ENCODE measurements at regions not wholly inside any gene's neighbourhood (a gene's known extent, or its start where the extent isn't known, plus 50 kb on each side); places are given as distances from the start of the nearest gene placed in this dataset.

- DNase-seq (ENCODE audit: insufficient read length), result no peak
- TF ChIP-seq POLR2A (IDR thresholded peaks at IDR 0.05; ENCODE audit: low read depth, low read length), result no peak
- no peak for TF ChIP-seq POLR2AphosphoS5 (IDR thresholded peaks at IDR 0.05; ENCODE audit: low read depth, low read length)
- TF ChIP-seq TAF1 (IDR thresholded peaks at IDR 0.05; ENCODE audit: borderline replicate concordance, low read depth, low read length), result no peak
- no peak for FAIRE-seq
Observed at GRCh38 chr3:193998123-193998448, 137.9 kb upstream of the HES1 start.

DNA sequence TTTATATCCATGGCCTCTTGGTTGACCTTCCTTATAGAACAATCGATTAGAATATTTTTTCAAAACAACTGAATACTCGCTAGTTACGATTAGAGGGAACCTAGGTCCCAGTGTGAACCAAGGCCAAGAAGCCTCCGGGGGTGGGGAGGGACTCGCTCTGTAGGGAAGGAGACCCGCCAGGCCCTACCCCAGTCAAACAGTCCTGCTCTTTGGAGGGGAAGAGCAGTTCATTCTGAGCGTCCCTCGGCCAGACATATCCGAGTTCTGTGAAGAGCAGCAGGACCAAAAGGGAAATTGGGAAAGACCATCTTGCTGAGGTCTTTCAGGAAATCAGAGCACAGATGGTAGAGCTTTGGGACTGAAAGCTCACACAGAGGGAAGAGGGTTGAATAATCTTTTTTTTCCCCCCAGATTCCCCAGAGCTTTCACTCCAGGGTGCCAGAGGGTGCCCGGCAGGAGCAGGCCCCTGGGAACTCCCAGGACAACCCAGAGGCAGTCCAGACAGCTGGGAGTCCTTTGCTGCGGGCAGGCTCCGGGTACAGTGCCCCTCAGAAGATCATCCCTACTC is 137.2 kb upstream of the HES1 start:
- no peak for FAIRE-seq
- no peak for DNase-seq (ENCODE audit: insufficient read length)
- TF ChIP-seq POLR2A (IDR thresholded peaks at IDR 0.05; ENCODE audit: low read depth, low read length) (no peak), TAF1 (IDR thresholded peaks at IDR 0.05; ENCODE audit: borderline replicate concordance, low read depth, low read length) (no peak), POLR2AphosphoS5 (IDR thresholded peaks at IDR 0.05; ENCODE audit: low read depth, low read length) (no peak)

DNA sequence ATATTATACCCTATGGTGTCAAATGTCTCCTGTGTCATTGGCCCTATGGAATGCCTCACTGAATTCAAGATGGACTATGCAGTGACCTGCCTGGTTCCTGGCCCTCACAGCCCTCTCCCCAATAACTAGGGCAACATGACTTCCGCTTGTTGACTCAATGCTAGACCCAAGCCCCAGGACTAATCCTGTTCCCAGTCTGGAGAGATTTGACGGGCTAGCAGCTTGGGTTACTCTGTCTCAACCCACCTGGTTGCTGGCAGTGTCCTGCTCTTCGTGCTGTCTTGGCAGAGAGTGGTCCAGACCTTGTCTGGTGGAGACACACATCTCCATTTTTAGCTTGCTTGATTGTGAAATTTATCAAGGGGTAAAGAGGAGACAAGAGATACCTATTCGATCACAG is 135.8 kb upstream of the HES1 start:
- DNase-seq (ENCODE audit: insufficient read length) (no peak), FAIRE-seq (no peak)
- no peak for TF ChIP-seq POLR2A (IDR thresholded peaks at IDR 0.05; ENCODE audit: low read depth, low read length)
- TF ChIP-seq POLR2AphosphoS5 (IDR thresholded peaks at IDR 0.05; ENCODE audit: low read depth, low read length), result no peak
- TF ChIP-seq TAF1 (IDR thresholded peaks at IDR 0.05; ENCODE audit: borderline replicate concordance, low read depth, low read length), result no peak

GRCh38 chr3:194000712-194001111 is 135.2 kb upstream of the HES1 start:
- no peak for DNase-seq (ENCODE audit: insufficient read length)
- TF ChIP-seq POLR2AphosphoS5 (IDR thresholded peaks at IDR 0.05; ENCODE audit: low read depth, low read length), result no peak
- no peak for TF ChIP-seq TAF1 (IDR thresholded peaks at IDR 0.05; ENCODE audit: borderline replicate concordance, low read depth, low read length)
- TF ChIP-seq POLR2A (IDR thresholded peaks at IDR 0.05; ENCODE audit: low read depth, low read length), result no peak
- FAIRE-seq, result no peak

- DNase-seq (ENCODE audit: insufficient read length), result no peak
- no peak for FAIRE-seq
- TF ChIP-seq POLR2AphosphoS5 (IDR thresholded peaks at IDR 0.05; ENCODE audit: low read depth, low read length), result no peak
- no peak for TF ChIP-seq POLR2A (IDR thresholded peaks at IDR 0.05; ENCODE audit: low read depth, low read length)
- TF ChIP-seq TAF1 (IDR thresholded peaks at IDR 0.05; ENCODE audit: borderline replicate concordance, low read depth, low read length), result no peak
Observed at GRCh38 chr3:194001728-194002459, 134.1 kb upstream of the HES1 start.

DNA sequence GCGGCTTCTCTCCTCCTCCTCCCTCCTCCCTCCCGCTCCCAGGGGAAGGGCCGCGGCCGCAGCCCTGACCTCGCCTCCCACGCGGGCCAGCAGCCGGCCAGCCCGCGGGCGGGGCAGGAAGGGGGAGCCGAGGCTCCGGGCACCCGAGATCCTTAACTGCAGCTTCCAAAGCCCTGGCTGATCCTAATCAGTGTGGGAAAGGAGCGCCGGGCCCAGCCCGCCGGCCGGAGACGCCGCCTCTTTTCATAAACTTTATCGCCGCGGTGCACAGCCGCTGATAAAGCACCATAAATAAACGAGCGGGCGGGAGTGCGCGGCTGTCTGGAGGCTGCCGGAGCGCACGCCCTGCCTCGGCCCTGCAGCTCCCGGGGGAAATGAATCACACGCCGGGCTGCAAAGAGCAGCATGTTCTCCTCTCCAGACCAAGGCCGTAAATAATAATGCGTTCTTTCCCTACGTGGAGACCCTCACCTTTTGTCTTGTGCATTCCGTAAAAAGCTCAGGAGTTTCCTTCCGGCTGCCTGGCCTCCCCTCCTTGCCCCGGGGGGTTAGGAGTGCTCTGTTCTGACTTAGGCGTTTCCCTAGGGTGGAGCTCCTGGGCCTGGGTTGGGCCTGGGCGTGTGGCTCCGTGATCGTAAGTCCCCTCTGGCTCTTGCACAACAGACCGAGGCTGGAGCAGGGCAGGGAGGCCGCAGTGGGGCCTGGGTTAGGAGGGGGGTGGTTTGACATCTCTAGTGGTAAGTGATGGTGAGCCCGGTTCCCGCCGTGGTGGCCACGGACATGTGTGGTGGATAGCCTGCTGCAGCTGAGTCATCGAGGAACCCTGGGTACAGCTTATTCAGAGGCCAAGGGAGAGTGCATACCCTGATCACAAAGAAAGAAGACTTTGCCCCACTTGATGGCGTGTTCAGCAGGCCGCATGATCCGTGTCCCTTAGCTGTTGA is 132.6 kb upstream of the HES1 start:
- DNase-seq (ENCODE audit: insufficient read length) (peak; percentile 58), FAIRE-seq (peak; percentile 67)
- TF ChIP-seq POLR2AphosphoS5 (IDR thresholded peaks at IDR 0.05; ENCODE audit: low read depth, low read length) (no peak), TAF1 (IDR thresholded peaks at IDR 0.05; ENCODE audit: borderline replicate concordance, low read depth, low read length) (no peak), POLR2A (IDR thresholded peaks at IDR 0.05; ENCODE audit: low read depth, low read length) (no peak)

DNA sequence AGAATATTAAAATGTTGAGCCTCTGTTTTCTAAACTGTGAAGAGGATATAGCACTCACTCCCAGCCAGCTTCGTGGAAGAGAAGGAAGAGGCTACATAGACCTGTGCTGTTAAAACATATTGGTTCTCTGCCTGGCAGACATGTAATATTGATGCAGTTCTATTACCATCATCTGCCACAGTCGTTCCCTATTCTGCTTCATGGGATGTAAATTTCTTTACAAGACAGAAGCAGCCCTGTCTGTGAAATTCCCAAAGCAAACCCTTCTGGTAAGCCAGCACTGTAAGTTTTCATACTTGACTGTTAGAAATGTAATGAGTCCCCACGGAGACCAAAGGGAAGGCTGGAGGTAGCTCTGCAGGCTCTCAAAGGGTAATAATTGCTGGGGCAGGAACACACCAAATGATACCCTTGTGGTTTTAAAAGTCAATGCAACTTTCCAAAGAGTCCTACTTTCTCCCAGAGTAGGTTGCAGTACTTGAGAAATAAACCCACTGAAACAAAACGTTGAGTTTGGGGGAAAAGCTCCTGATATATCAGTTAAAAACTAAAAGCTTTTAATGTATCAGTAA is 129.9 kb upstream of the HES1 start:
- TF ChIP-seq POLR2AphosphoS5 (IDR thresholded peaks at IDR 0.05; ENCODE audit: low read depth, low read length) (no peak), TAF1 (IDR thresholded peaks at IDR 0.05; ENCODE audit: borderline replicate concordance, low read depth, low read length) (no peak), POLR2A (IDR thresholded peaks at IDR 0.05; ENCODE audit: low read depth, low read length) (no peak)
- DNase-seq (ENCODE audit: insufficient read length), result no peak
- FAIRE-seq, result no peak

DNA sequence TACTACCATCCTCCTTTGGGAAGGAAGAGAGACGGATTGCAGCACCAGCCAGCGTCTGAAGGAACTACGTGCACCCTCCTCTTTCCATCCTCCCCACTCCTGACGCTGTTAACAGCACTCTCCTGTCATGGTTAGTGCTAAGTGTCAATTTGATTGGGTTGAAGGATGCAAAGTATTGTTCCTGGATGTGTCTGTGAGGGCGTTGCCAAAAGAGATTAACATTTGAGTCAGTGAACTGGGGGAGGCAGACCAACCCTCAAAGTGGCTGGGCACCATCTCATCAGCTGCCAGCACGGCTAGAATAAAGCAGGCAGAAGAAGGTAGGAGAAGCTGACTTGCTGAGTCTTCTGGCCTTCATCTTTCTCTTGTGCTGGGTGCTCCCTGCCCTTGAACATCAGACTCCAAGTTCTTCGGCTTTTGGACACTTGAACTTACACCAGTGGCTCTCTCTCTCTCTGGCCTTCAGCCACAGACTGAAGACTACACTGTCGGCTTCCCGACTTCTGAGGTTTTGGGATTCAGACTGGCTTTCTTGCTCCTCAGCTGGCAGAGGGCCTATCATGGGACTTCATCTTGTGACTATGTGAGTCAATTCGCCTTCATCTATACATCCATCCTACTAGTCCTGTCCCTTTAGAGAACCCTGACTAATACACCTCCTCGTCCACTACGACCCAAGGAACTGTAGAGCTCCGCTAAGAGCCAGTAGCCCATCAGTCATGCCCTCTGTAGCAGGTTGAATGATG is 128.2 kb upstream of the HES1 start:
- TF ChIP-seq TAF1 (IDR thresholded peaks at IDR 0.05; ENCODE audit: borderline replicate concordance, low read depth, low read length) (no peak), POLR2AphosphoS5 (IDR thresholded peaks at IDR 0.05; ENCODE audit: low read depth, low read length) (no peak), POLR2A (IDR thresholded peaks at IDR 0.05; ENCODE audit: low read depth, low read length) (no peak)
- no peak for FAIRE-seq

GRCh38 chr3:194009019-194009418 is 126.9 kb upstream of the HES1 start:
- FAIRE-seq, result no peak
- TF ChIP-seq POLR2A (IDR thresholded peaks at IDR 0.05; ENCODE audit: low read depth, low read length) (no peak), POLR2AphosphoS5 (IDR thresholded peaks at IDR 0.05; ENCODE audit: low read depth, low read length) (no peak), TAF1 (IDR thresholded peaks at IDR 0.05; ENCODE audit: borderline replicate concordance, low read depth, low read length) (no peak)
- DNase-seq (ENCODE audit: insufficient read length), result no peak

More for the DNA sequence above, 128.2 kb upstream of the HES1 start:
- no peak for DNase-seq (ENCODE audit: insufficient read length)

DNA sequence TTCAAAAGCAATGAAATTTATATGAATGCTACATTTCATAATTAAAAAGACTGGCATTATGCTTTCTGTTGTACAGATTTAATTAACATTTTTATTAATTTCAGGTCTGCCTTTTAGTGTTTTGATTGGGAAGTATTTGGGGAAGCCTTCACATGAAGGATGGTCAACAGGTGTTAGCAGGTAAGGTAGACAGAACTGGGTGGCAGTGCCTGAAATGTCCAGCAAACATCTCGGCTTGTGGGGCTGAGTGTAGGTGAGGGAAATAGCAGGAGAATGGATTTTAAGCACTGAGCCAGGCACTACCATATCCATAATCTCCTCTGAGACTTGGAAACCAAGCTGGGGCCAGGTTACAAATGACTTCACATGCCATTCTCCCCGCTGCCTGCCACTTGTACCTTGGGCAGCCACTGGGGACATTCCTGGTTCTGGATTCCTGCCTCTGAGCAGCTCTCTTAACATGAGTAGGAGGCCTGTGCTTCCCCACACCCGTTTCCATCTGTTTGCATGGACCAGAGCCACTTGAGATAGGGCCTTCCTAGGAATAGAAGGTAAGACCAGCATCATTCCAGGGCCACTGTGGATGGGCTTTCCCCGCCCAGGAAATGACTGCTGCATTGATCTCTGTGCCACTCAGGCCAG is 125.9 kb upstream of the HES1 start:
- no peak for FAIRE-seq
- TF ChIP-seq TAF1 (IDR thresholded peaks at IDR 0.05; ENCODE audit: borderline replicate concordance, low read depth, low read length) (no peak), POLR2AphosphoS5 (IDR thresholded peaks at IDR 0.05; ENCODE audit: low read depth, low read length) (no peak), POLR2A (IDR thresholded peaks at IDR 0.05; ENCODE audit: low read depth, low read length) (no peak)
- DNase-seq (ENCODE audit: insufficient read length), result no peak

Data from GM12892 (cell line).